HL-60 (cell line): ENCODE measurements at regions not wholly inside any gene's neighbourhood (a gene's known extent, or its start where the extent isn't known, plus 50 kb on each side); places are given as distances from the start of the nearest gene placed in this dataset.
"Not testable (repeated sequence)": the region's sequence is repeated elsewhere in the genome, so short reads cannot be mapped to it uniquely, and the experiment has no call there.

Source experiments
- DNase-seq, 2 experiments: peaks; one replicate each; pipeline ENCODE4 v3.0.0-alpha.2; 2010 to 2020; ENCODE audit warnings: low read depth in 1 of 2, low spot score in 1 of 2
- H3K27ac ChIP-seq: fragments of 250-450 bp; sonication (Bioruptor Pico); replicated peaks from 2 replicates; pipeline ENCODE4 v1.5.1; 2020; ENCODE audit warnings: mild to moderate bottlenecking, moderate library complexity
- H3K27me3 ChIP-seq: fragments of 250-450 bp; sonication (Bioruptor Pico); 2 replicates; pipeline ENCODE4 v1.5.1; 2021; ENCODE audit warnings: mild to moderate bottlenecking, moderate library complexity; ENCODE audit not compliant: insufficient read depth, poor library complexity, severe bottlenecking
- H3K4me3 ChIP-seq: replicated peaks from 2 replicates; pipeline ENCODE4 v1.5.1; 2011; ENCODE audit warnings: mild to moderate bottlenecking, control low read depth, low read length; ENCODE audit not compliant: insufficient read depth
- GABPA ChIP-seq: IDR thresholded peaks from 2 replicates; pipeline ENCODE4 v1.6.1; 2012; ENCODE audit warnings: low read depth
- POLR2AphosphoS5 ChIP-seq: IDR thresholded peaks from 2 replicates; pipeline ENCODE4 v1.6.1; 2012; ENCODE audit warnings: low read depth
- SPI1 ChIP-seq: IDR thresholded peaks from 2 replicates; pipeline ENCODE4 v1.6.1; 2012; ENCODE audit warnings: low read depth, mild to moderate bottlenecking, borderline replicate concordance
- TF ChIP-seq, protein P1 (sequence below): IDR thresholded peaks from one replicate; pipeline ENCODE4 v1.5.1; 2011; ENCODE audit warnings: low read length, control low read depth, inconsistent platforms; ENCODE audit not compliant: insufficient read depth
- TF ChIP-seq, protein P2 (sequence below): IDR thresholded peaks from 2 replicates; pipeline ENCODE4 v1.6.1; 2012; ENCODE audit warnings: low read depth; ENCODE audit not compliant: insufficient replicate concordance

DNA sequence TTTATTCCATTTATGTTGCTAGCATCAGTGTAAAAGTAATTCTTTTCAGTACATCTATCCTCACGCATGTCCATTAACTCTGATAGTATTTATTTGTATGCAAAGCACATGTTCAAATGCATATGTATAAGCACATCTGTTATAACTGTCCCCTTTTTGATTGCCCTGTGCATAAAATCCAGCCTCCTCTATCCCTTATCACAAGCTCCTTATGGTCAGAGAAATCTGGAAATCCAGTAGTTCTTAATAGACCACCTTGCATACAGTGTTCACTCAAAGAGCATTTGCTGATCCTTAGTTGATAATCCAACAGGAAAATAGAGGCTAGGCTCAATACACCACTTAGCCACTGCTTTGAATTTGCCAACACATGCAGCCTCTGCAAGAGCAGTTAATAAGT, 443.5 kb downstream of the AASDHPPT start:
- no peak overlapping the region for H3K27ac ChIP-seq
- H3K27me3 ChIP-seq = no peaks in the 10 kb centered on the region
- no peak overlapping the region for H3K4me3 ChIP-seq
- TF ChIP-seq SPI1 (no peak), GABPA (no peak), POLR2AphosphoS5 (no peak)
- TF ChIP-seq, protein P1, sequence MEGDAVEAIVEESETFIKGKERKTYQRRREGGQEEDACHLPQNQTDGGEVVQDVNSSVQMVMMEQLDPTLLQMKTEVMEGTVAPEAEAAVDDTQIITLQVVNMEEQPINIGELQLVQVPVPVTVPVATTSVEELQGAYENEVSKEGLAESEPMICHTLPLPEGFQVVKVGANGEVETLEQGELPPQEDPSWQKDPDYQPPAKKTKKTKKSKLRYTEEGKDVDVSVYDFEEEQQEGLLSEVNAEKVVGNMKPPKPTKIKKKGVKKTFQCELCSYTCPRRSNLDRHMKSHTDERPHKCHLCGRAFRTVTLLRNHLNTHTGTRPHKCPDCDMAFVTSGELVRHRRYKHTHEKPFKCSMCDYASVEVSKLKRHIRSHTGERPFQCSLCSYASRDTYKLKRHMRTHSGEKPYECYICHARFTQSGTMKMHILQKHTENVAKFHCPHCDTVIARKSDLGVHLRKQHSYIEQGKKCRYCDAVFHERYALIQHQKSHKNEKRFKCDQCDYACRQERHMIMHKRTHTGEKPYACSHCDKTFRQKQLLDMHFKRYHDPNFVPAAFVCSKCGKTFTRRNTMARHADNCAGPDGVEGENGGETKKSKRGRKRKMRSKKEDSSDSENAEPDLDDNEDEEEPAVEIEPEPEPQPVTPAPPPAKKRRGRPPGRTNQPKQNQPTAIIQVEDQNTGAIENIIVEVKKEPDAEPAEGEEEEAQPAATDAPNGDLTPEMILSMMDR = no peak
- TF ChIP-seq, protein P2, sequence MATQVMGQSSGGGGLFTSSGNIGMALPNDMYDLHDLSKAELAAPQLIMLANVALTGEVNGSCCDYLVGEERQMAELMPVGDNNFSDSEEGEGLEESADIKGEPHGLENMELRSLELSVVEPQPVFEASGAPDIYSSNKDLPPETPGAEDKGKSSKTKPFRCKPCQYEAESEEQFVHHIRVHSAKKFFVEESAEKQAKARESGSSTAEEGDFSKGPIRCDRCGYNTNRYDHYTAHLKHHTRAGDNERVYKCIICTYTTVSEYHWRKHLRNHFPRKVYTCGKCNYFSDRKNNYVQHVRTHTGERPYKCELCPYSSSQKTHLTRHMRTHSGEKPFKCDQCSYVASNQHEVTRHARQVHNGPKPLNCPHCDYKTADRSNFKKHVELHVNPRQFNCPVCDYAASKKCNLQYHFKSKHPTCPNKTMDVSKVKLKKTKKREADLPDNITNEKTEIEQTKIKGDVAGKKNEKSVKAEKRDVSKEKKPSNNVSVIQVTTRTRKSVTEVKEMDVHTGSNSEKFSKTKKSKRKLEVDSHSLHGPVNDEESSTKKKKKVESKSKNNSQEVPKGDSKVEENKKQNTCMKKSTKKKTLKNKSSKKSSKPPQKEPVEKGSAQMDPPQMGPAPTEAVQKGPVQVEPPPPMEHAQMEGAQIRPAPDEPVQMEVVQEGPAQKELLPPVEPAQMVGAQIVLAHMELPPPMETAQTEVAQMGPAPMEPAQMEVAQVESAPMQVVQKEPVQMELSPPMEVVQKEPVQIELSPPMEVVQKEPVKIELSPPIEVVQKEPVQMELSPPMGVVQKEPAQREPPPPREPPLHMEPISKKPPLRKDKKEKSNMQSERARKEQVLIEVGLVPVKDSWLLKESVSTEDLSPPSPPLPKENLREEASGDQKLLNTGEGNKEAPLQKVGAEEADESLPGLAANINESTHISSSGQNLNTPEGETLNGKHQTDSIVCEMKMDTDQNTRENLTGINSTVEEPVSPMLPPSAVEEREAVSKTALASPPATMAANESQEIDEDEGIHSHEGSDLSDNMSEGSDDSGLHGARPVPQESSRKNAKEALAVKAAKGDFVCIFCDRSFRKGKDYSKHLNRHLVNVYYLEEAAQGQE = no peak
- DNase-seq = no peak

DNA sequence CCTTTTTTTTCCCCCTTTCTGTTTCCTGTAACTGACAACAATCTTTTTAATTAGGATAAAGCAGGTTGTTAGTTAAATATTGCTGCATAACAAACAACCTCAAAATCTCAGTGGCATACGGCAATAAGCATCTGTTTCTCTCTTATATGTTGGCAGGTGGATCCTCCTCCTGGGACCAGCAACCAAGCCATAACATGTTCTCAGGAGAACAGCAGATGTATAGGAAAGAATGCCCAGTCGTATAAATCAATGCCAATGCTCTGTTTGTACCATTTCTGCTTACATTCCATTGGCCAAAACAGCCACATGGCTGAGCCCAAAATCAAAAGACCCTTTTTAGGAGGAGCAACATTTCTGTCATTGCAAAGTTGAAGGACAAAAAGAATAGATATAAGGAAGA, 445.7 kb downstream of the AASDHPPT start:
- Histone ChIP-seq H3K4me3 (no peak overlapping the region), H3K27me3 (no peaks in the 10 kb centered on the region), H3K27ac (no peak overlapping the region)
- no peak for DNase-seq
- TF ChIP-seq SPI1 = no peak
- no peak for TF ChIP-seq POLR2AphosphoS5
- TF ChIP-seq, protein P2 = no peak
- no peak for TF ChIP-seq GABPA
- TF ChIP-seq, protein P1 = no peak

GRCh38 chr11:106523921-106524320, 446.5 kb downstream of the AASDHPPT start:
- no peak overlapping the region for H3K4me3 ChIP-seq
- no peak for DNase-seq
- H3K27me3 ChIP-seq = no peaks in the 10 kb centered on the region
- TF ChIP-seq GABPA = no peak
- TF ChIP-seq, protein P2 = no peak
- TF ChIP-seq SPI1 = no peak
- no peak overlapping the region for H3K27ac ChIP-seq

DNA sequence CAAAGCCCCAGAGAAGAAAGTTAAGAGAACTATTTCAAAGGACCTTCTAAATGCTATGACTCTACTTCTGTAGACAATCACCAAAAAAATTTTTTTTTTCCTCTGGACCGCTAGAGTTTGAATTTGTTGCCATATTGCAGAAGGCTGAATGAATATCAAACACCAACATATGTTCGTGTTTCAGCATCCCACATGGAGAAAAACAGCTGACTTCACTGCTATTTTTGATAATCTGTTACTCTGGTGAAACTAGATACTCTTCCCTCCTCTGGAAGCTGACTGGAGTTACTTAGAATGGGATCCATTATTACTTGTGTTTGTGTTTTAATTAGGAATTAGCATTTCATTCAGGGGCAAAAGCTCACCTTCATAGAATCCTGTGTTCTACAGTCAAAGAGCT, 447.0 kb downstream of the AASDHPPT start:
- Histone ChIP-seq H3K27me3 (no peaks in the 10 kb centered on the region), H3K27ac (no peak overlapping the region), H3K4me3 (no peak overlapping the region)
- TF ChIP-seq GABPA (no peak), POLR2AphosphoS5 (no peak), SPI1 (no peak)
- TF ChIP-seq, protein P2 = no peak
- TF ChIP-seq, protein P1 = no peak
- no peak for DNase-seq

DNA sequence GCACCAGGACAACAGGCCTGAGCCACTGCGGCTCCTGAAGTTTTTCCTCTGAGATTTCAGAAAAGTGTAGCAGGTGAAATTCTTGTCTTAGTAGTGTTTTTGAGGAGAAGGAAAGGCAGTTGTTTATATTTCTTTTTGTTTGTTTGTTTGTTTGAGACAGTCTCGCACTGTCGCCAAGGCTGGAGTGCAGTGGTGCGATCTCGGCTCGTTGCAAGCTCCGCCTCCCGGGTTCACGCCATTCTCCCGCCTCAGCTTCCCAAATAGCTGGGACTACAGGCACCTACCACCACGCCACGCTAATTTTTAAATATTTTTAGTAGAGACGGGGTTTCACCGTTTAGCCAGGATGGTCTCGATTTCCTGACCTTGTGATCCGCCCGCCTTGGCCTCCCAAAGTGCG, 454.2 kb downstream of the AASDHPPT start:
- not testable (repeated sequence) for H3K27ac ChIP-seq, H3K27me3 ChIP-seq, H3K4me3 ChIP-seq, DNase-seq
